HepG2 (cell line): ENCODE measurements at regions not wholly inside any gene's neighbourhood (a gene's known extent, or its start where the extent isn't known, plus 50 kb on each side); places are given as distances from the start of the nearest gene placed in this dataset.

Source experiments
- AGO2 ChIP-seq: fragments of 200-400 bp; formaldehyde crosslinking; optimal IDR thresholded peaks from 2 replicates; pipeline ENCODE3; 2017; ENCODE audit warnings: mild to moderate bottlenecking, low read depth, low read length, moderate library complexity
- BRCA1 ChIP-seq: sonication (generic); formaldehyde crosslinking; IDR thresholded peaks from 2 replicates; pipeline ENCODE4 v1.4.0; 2020; ENCODE audit warnings: missing genetic modification reagents
- HHEX ChIP-seq: IDR thresholded peaks from 2 replicates; pipeline ENCODE4 v1.6.1; 2016; ENCODE audit warnings: control low read depth
- HNF1A ChIP-seq, 2 experiments: sonication (generic) in 1 of 2; formaldehyde crosslinking in 1 of 2; IDR thresholded peaks; 2 replicates each; pipeline versions ENCODE4 v1.4.0 to v1.6.1; 2016 to 2020; ENCODE audit warnings: borderline replicate concordance in 1 of 2, low read depth in 1 of 2, mild to moderate bottlenecking in 1 of 2, missing genetic modification reagents in 1 of 2
- HOXA9 ChIP-seq: sonication (generic); formaldehyde crosslinking; IDR thresholded peaks from 2 replicates; pipeline ENCODE4 v1.8.1; 2022; ENCODE audit warnings: missing genetic modification reagents, mild to moderate bottlenecking, moderate library complexity, borderline replicate concordance
- MLX ChIP-seq: IDR thresholded peaks from 2 replicates; pipeline ENCODE4 v1.6.1; 2016
- MZF1 ChIP-seq: sonication (generic); formaldehyde crosslinking; IDR thresholded peaks from 2 replicates; pipeline ENCODE4 v1.8.1; 2023; ENCODE audit warnings: mild to moderate bottlenecking, missing genetic modification reagents, borderline replicate concordance
- NCOR1 ChIP-seq: fragments of 200-600 bp; sonication (generic); IDR thresholded peaks from 2 replicates; pipeline ENCODE4 v1.7.0; 2017; ENCODE audit warnings: antibody characterized with exemption, low read length, borderline replicate concordance
- RAD21 ChIP-seq: fragments of 450-650 bp; formaldehyde crosslinking; IDR thresholded peaks from 2 replicates; pipeline ENCODE4 v1.5.0; 2020; ENCODE audit warnings: mild to moderate bottlenecking
- SMARCE1 ChIP-seq: fragments of 450-650 bp; IDR thresholded peaks from 2 replicates; pipeline ENCODE4 v1.6.1; 2017; ENCODE audit warnings: borderline replicate concordance
- SRSF1 ChIP-seq: fragments of 200-400 bp; formaldehyde crosslinking; optimal IDR thresholded peaks from 2 replicates; pipeline ENCODE3; 2017; ENCODE audit warnings: mild to moderate bottlenecking, low read depth, low read length, moderate library complexity
- TOPORS ChIP-seq: sonication (generic); formaldehyde crosslinking; IDR thresholded peaks from 2 replicates; pipeline ENCODE4 v1.8.0; 2023; ENCODE audit warnings: mild to moderate bottlenecking, missing genetic modification reagents
- XBP1 ChIP-seq: sonication (generic); formaldehyde crosslinking; IDR thresholded peaks from 2 replicates; pipeline ENCODE4 v1.5.0; 2020; ENCODE audit warnings: missing genetic modification reagents
- ZBTB33 ChIP-seq: sonication (generic); formaldehyde crosslinking; IDR thresholded peaks from 2 replicates; pipeline ENCODE4 v1.4.0; 2020; ENCODE audit warnings: missing genetic modification reagents
- ZFY ChIP-seq: sonication (generic); formaldehyde crosslinking; IDR thresholded peaks from 2 replicates; pipeline ENCODE4 v1.4.0; 2020; ENCODE audit warnings: missing genetic modification reagents
- ZNF180 ChIP-seq: sonication (generic); formaldehyde crosslinking; IDR thresholded peaks from 2 replicates; pipeline ENCODE4 v1.4.0; 2020; ENCODE audit warnings: low read depth, missing genetic modification reagents, borderline replicate concordance
- ZNF20 ChIP-seq: sonication (generic); formaldehyde crosslinking; IDR thresholded peaks from 2 replicates; pipeline ENCODE4 v1.4.0; 2020; ENCODE audit warnings: mild to moderate bottlenecking, moderate library complexity, missing genetic modification reagents
- ZNF225 ChIP-seq: sonication (generic); formaldehyde crosslinking; IDR thresholded peaks from 2 replicates; pipeline ENCODE4 v1.4.0; 2020; ENCODE audit warnings: mild to moderate bottlenecking, missing genetic modification reagents
- ZNF292 ChIP-seq: sonication (generic); formaldehyde crosslinking; IDR thresholded peaks from 2 replicates; pipeline ENCODE4 v1.8.1; 2022; ENCODE audit warnings: mild to moderate bottlenecking, low read depth, missing genetic modification reagents, borderline replicate concordance
- ZSCAN21 ChIP-seq: sonication (generic); formaldehyde crosslinking; IDR thresholded peaks from 2 replicates; pipeline ENCODE4 v1.8.0; 2022; ENCODE audit warnings: mild to moderate bottlenecking, missing genetic modification reagents, moderate library complexity, borderline replicate concordance
- ZSCAN5A ChIP-seq: sonication (generic); formaldehyde crosslinking; IDR thresholded peaks from 2 replicates; pipeline ENCODE4 v1.8.0; 2022; ENCODE audit warnings: mild to moderate bottlenecking, missing genetic modification reagents, borderline replicate concordance

- TF ChIP-seq HNF1A (IDR thresholded peaks at IDR 0.05; ENCODE audit: low read depth) (no peak), HNF1A (CRISPR knock-in tag; IDR thresholded peaks at IDR 0.05; ENCODE audit: borderline replicate concordance) (peak; percentile 64; the same call in 1 of the 2 replicates), HHEX (CRISPR knock-in tag) (no peak), ZFY (no peak; the same call in 1 of the 2 replicates), BRCA1 (no peak), ZNF180 (CRISPR knock-in tag) (no peak), ZNF20 (no peak), ZSCAN21 (CRISPR knock-in tag) (peak; percentile 51; the same call in 1 of the 2 replicates), ZNF292 (CRISPR knock-in tag) (peak; percentile 52; the same call in 1 of the 2 replicates), HOXA9 (CRISPR knock-in tag) (no peak), SMARCE1 (no peak), ZSCAN5A (no peak), TOPORS (CRISPR knock-in tag) (no peak), AGO2 (no peak), ZNF225 (CRISPR knock-in tag) (peak; percentile 42; the same call in 1 of the 2 replicates), ZBTB33 (CRISPR knock-in tag) (peak; percentile 23), XBP1 (no peak), MLX (CRISPR knock-in tag) (peak; percentile 77), RAD21 (CRISPR knock-in tag) (no peak), MZF1 (CRISPR knock-in tag) (no peak), SRSF1 (no peak), NCOR1 (peak; percentile 17; the same call in 1 of the 2 replicates)
Measured at GRCh38 chr21:43287795-43288755, 119.3 kb downstream of the CRYAA start (continued).
